WTC11 (cell line): ENCODE measurements at regions not wholly inside any gene's neighbourhood (a gene's known extent, or its start where the extent isn't known, plus 50 kb on each side); places are given as distances from the start of the nearest gene placed in this dataset.
"Not testable (repeated sequence)": the region's sequence is repeated elsewhere in the genome, so short reads cannot be mapped to it uniquely, and the experiment has no call there.

ENCODE experiments used
- ATAC-seq: fragments of 200-7000 bp; cut with Tn5 transposase; 2 replicates; pipeline ENCODE4 v1.10.0; 2021; ENCODE audit warnings: mild to moderate bottlenecking, moderate library complexity
- CTCF ChIA-PET: fragments of 300-600 bp; sonication (Branson Sonifier 250); formaldehyde crosslinking; loops from one replicate; lab custom pipeline; 2021; ENCODE audit warnings: antibody characterized with exemption; lab: Charles Lee
- POLR2A ChIA-PET: fragments of 350-600 bp; sonication (Branson Sonifier 250); formaldehyde crosslinking; loops from one replicate; lab custom pipeline; 2021; ENCODE audit warnings: antibody characterized with exemption; lab: Charles Lee
- DNase-seq: peaks from one replicate; pipeline ENCODE4 v3.0.0; 2021; ENCODE audit warnings: low spot score
- H3K27ac Mint-ChIP-seq: 2 replicates; pipeline ENCODE4 v1.8.0; 2021; ENCODE audit warnings: mixed read lengths
- H3K27me3 Mint-ChIP-seq: 2 replicates; pipeline ENCODE4 v1.8.0; 2021; ENCODE audit warnings: low read depth, mild to moderate bottlenecking, moderate library complexity, mixed read lengths
- H3K36me3 Mint-ChIP-seq: 2 replicates; pipeline ENCODE4 v1.8.0; 2021; ENCODE audit warnings: mixed read lengths
- H3K4me1 Mint-ChIP-seq: 2 replicates; pipeline ENCODE4 v1.8.0; 2022; ENCODE audit warnings: mixed read lengths
- H3K4me3 Mint-ChIP-seq: 2 replicates; pipeline ENCODE4 v1.8.0; 2021; ENCODE audit warnings: mild to moderate bottlenecking, moderate library complexity, mixed read lengths
- H3K9me3 Mint-ChIP-seq: 2 replicates; pipeline ENCODE4 v1.8.0; 2021; ENCODE audit warnings: mixed read lengths
- NFATC4 ChIP-seq: fragments of 250-450 bp; sonication (Bioruptor Pico); IDR thresholded peaks from 2 replicates; pipeline ENCODE4 v1.9.0; 2021; ENCODE audit warnings: mild to moderate bottlenecking
- NFE2L1 ChIP-seq: sonication (generic); formaldehyde crosslinking; IDR thresholded peaks from 2 replicates; pipeline ENCODE4 v1.8.1; 2023; ENCODE audit warnings: missing genetic modification reagents
- PREB ChIP-seq: sonication (generic); formaldehyde crosslinking; IDR thresholded peaks from 2 replicates; pipeline ENCODE4 v1.8.1; 2022; ENCODE audit warnings: mild to moderate bottlenecking, missing genetic modification reagents, moderate library complexity, borderline replicate concordance
- SOX15 ChIP-seq: fragments of 250-450 bp; sonication (Bioruptor Pico); IDR thresholded peaks from 2 replicates; pipeline ENCODE4 v1.9.0; 2021; ENCODE audit warnings: mild to moderate bottlenecking
- STAT6 ChIP-seq: sonication (generic); formaldehyde crosslinking; conservative IDR thresholded peaks from 2 replicates; pipeline ENCODE4 v1.8.1; 2023; ENCODE audit warnings: mild to moderate bottlenecking, low read depth, missing genetic modification reagents, moderate library complexity
- TEAD1 ChIP-seq: sonication (generic); formaldehyde crosslinking; IDR thresholded peaks from 2 replicates; pipeline ENCODE4 v1.8.0; 2022; ENCODE audit warnings: mild to moderate bottlenecking, missing genetic modification reagents
- TEAD4 ChIP-seq: sonication (generic); formaldehyde crosslinking; IDR thresholded peaks from 2 replicates; pipeline ENCODE4 v1.8.0; 2022; ENCODE audit warnings: mild to moderate bottlenecking, missing genetic modification reagents
- ZBTB43 ChIP-seq: sonication (generic); formaldehyde crosslinking; IDR thresholded peaks from 2 replicates; pipeline ENCODE4 v1.8.1; 2023; ENCODE audit warnings: mild to moderate bottlenecking, missing genetic modification reagents
- ZMAT4 ChIP-seq: fragments of 250-450 bp; sonication (Bioruptor Pico); IDR thresholded peaks from 2 replicates; pipeline ENCODE4 v1.9.0; 2021; ENCODE audit warnings: mild to moderate bottlenecking

- H3K9me3 Mint-ChIP-seq = peaks cover 9% of the 10 kb centered on the region
- TF ChIP-seq TEAD4 (CRISPR knock-in tag) = no peak
- TF ChIP-seq ZMAT4 (CRISPR knock-in tag) = no peak
- TF ChIP-seq STAT6 (CRISPR knock-in tag) = no peak
- no peak for TF ChIP-seq SOX15 (CRISPR knock-in tag)
- TF ChIP-seq, all 79 proteins: peak for 0
- ChIA-PET POLR2A (no interaction called here), CTCF (no interaction called here)
- Mint-ChIP-seq H3K4me1 (no peaks in the 10 kb centered on the region), H3K36me3 (no peaks in the 10 kb centered on the region), H3K27me3 (no peaks in the 10 kb centered on the region; the same call in 1 of the 2 replicates), H3K4me3 (no peak overlapping the region), H3K27ac (no peak overlapping the region)
- ATAC-seq (no peak), DNase-seq (no peak)
Measured at GRCh38 chr6:78688668-78689067, 178.7 kb upstream of the IRAK1BP1 start.

GRCh38 chr6:78693835-78694234, 173.5 kb upstream of the IRAK1BP1 start:
- ChIA-PET POLR2A (no interaction called here), CTCF (no interaction called here)
- ATAC-seq (no peak), DNase-seq (no peak)
- H3K4me3 Mint-ChIP-seq = no peak overlapping the region
- H3K9me3 Mint-ChIP-seq = peaks cover 33% of the 10 kb centered on the region
- H3K27ac Mint-ChIP-seq = no peak overlapping the region
- TF ChIP-seq PREB (CRISPR knock-in tag) (no peak), NFATC4 (CRISPR knock-in tag) (no peak)
- H3K27me3 Mint-ChIP-seq = peaks cover 3% of the 10 kb centered on the region
- no peaks in the 10 kb centered on the region for H3K4me1 Mint-ChIP-seq
- H3K36me3 Mint-ChIP-seq = peaks cover 6% of the 10 kb centered on the region

GRCh38 chr6:78694628-78695027, 172.7 kb upstream of the IRAK1BP1 start:
- H3K27ac Mint-ChIP-seq, H3K4me1 Mint-ChIP-seq, H3K36me3 Mint-ChIP-seq, H3K4me3 Mint-ChIP-seq, H3K27me3 Mint-ChIP-seq, ATAC-seq, DNase-seq, CTCF ChIA-PET: not testable (repeated sequence)
- POLR2A ChIA-PET = interaction anchor here (0.6 kb wide), 1 partner anchor 1336 kb away, joined by 3 read pairs; no protein-coding TSS in a partner anchor
- peaks cover 35% of the 10 kb centered on the region for H3K9me3 Mint-ChIP-seq

GRCh38 chr6:78700991-78701390, 166.4 kb upstream of the IRAK1BP1 start:
- Mint-ChIP-seq H3K4me1 (no peaks in the 10 kb centered on the region), H3K4me3 (no peak overlapping the region), H3K27me3 (peaks cover 3% of the 10 kb centered on the region), H3K9me3 (peaks cover 12% of the 10 kb centered on the region), H3K27ac (no peak overlapping the region), H3K36me3 (no peaks in the 10 kb centered on the region)
- no peak for DNase-seq
- POLR2A ChIA-PET = no interaction called here
- CTCF ChIA-PET = no interaction called here
- TF ChIP-seq STAT6 (CRISPR knock-in tag) (no peak), ZBTB43 (CRISPR knock-in tag) (no peak), NFE2L1 (CRISPR knock-in tag) (no peak), TEAD1 (CRISPR knock-in tag) (no peak)
- TF ChIP-seq, all 79 proteins: peak for 0
- ATAC-seq = no peak
